CD4-positive, alpha-beta T cell (primary cell): ENCODE measurements at regions not wholly inside any gene's neighbourhood (a gene's known extent, or its start where the extent isn't known, plus 50 kb on each side); places are given as distances from the start of the nearest gene placed in this dataset.

ENCODE experiments used
- ATAC-seq: fragments of 200-7000 bp; cut with Tn5 transposase; one replicate; pipeline ENCODE4 v1.10.0; 2022; ENCODE audit warnings: mild to moderate bottlenecking; ENCODE audit not compliant: poor library complexity
- CTCF ChIA-PET: fragments of 350-600 bp; sonication (Branson Sonifier 250); formaldehyde crosslinking; loops from one replicate; lab custom pipeline; 2021; ENCODE audit warnings: antibody characterized with exemption, inconsistent platforms; lab: Charles Lee
- POLR2A ChIA-PET: fragments of 350-600 bp; sonication (Branson Sonifier 250); formaldehyde crosslinking; loops from one replicate; lab custom pipeline; 2021; ENCODE audit warnings: antibody characterized with exemption, inconsistent platforms; lab: Charles Lee
- DNase-seq, 14 experiments: peaks; one replicate each; pipeline ENCODE4 v3.0.0-alpha.2; 2013 to 2020; ENCODE audit warnings: mixed read lengths in 2 of 14
- H3K27ac ChIP-seq, 2 donors: one replicate each; pipeline versions ENCODE4 v1.5.1 to v1.7.0; 2013; ENCODE audit warnings: low read length in 2 of 2, low read depth in 1 of 2, mild to moderate bottlenecking in 1 of 2
- H3K27me3 ChIP-seq, 2 experiments: 1 replicate in 1 of 2; 2 replicates in 1 of 2; pipeline versions ENCODE4 v1.6.1 to v1.7.0; 2013; ENCODE audit warnings: low read length in 2 of 2, control low read depth in 1 of 2, mild to moderate bottlenecking in 1 of 2, moderate library complexity in 1 of 2; ENCODE audit not compliant: insufficient read depth in 2 of 2, control insufficient read depth in 1 of 2
- H3K36me3 ChIP-seq: one replicate; pipeline ENCODE4 v1.6.1; 2013; ENCODE audit warnings: low read length, control low read depth; ENCODE audit not compliant: insufficient read depth
- H3K4me1 ChIP-seq: one replicate; pipeline ENCODE4 v1.6.1; 2013; ENCODE audit warnings: low read length, control low read depth; ENCODE audit not compliant: insufficient read depth
- H3K4me3 ChIP-seq: one replicate; pipeline ENCODE4 v1.5.1; 2013; ENCODE audit warnings: mild to moderate bottlenecking, low read length, moderate library complexity
- H3K9me3 ChIP-seq, 2 experiments: 1 replicate in 1 of 2; 2 replicates in 1 of 2; pipeline versions ENCODE4 v1.6.1 to v1.7.0; 2013; ENCODE audit warnings: low read length in 2 of 2, mild to moderate bottlenecking in 2 of 2, control low read depth in 1 of 2, moderate library complexity in 1 of 2; ENCODE audit not compliant: control insufficient read depth in 1 of 2, insufficient read depth in 1 of 2
- H3K27ac Mint-ChIP-seq: one replicate; pipeline ENCODE4 v1.8.0; 2020; ENCODE audit warnings: mixed read lengths
- H3K27me3 Mint-ChIP-seq: one replicate; pipeline ENCODE4 v1.8.0; 2021; ENCODE audit warnings: mixed read lengths
- H3K36me3 Mint-ChIP-seq: one replicate; pipeline ENCODE4 v1.8.0; 2021; ENCODE audit warnings: low read depth, mixed read lengths
- H3K4me1 Mint-ChIP-seq: one replicate; pipeline ENCODE4 v1.8.0; 2021; ENCODE audit warnings: low read depth, mixed read lengths
- H3K4me3 Mint-ChIP-seq: one replicate; pipeline ENCODE4 v1.8.0; 2020; ENCODE audit warnings: mild to moderate bottlenecking, mixed read lengths
- H3K9me3 Mint-ChIP-seq: one replicate; pipeline ENCODE4 v1.8.0; 2020; ENCODE audit warnings: mixed read lengths
- CTCF ChIP-seq: fragments of 200-600 bp; IDR thresholded peaks from one replicate; pipeline ENCODE4 v1.8.0; 2022; ENCODE audit warnings: antibody characterized with exemption, mild to moderate bottlenecking
- intact Hi-C, 2 experiments: fragments of 100-400 bp; cut with DNase I in 1 of 2; cut with micrococcal nuclease in 1 of 2; formaldehyde crosslinking; loops; one replicate each; pipeline versions ENCODE4 v1.15.1 to v1.9.0; 2023 to 2025; cut with DNase I, micrococcal nuclease

GRCh38 chr21:31530364-31530763 is 129.1 kb upstream of the SOD1 start:
- Histone ChIP-seq H3K27ac (no peak overlapping the region), H3K4me3 (no peak overlapping the region), H3K4me1 (peaks cover 4% of the 10 kb centered on the region), H3K36me3 (no peaks in the 10 kb centered on the region), H3K9me3 (no peaks in the 10 kb centered on the region), H3K27me3 (no peaks in the 10 kb centered on the region)
- no peak for DNase-seq
- Mint-ChIP-seq H3K4me3 (no peak overlapping the region), H3K27me3 (no peaks in the 10 kb centered on the region), H3K27ac (no peak overlapping the region), H3K9me3 (no peaks in the 10 kb centered on the region), H3K36me3 (no peaks in the 10 kb centered on the region), H3K4me1 (peaks cover 10% of the 10 kb centered on the region)
- TF ChIP-seq CTCF, result no peak
- ATAC-seq, result no peak
- intact Hi-C loops, result no loop called here
- ChIA-PET POLR2A (interaction anchor here (1.2 kb wide), 1 partner anchor 29 kb away, joined by 3 read pairs; no protein-coding TSS in a partner anchor), CTCF (no interaction called here)

- no peak for ATAC-seq
- Mint-ChIP-seq H3K27ac (no peak overlapping the region), H3K9me3 (no peaks in the 10 kb centered on the region), H3K27me3 (no peaks in the 10 kb centered on the region), H3K4me3 (no peak overlapping the region), H3K4me1 (peaks cover 10% of the 10 kb centered on the region), H3K36me3 (no peaks in the 10 kb centered on the region)
- POLR2A ChIA-PET, result no interaction called here
- Histone ChIP-seq H3K4me3 (no peak overlapping the region), H3K27me3 (no peaks in the 10 kb centered on the region), H3K9me3 (no peaks in the 10 kb centered on the region), H3K27ac (no peak overlapping the region), H3K36me3 (no peaks in the 10 kb centered on the region), H3K4me1 (peaks cover 4% of the 10 kb centered on the region)
- intact Hi-C loops, result no loop called here
- no peak for DNase-seq
- TF ChIP-seq CTCF, result no peak
- CTCF ChIA-PET, result no interaction called here
These were observed 130.1 kb upstream of the SOD1 start for GRCh38 chr21:31529406-31529805.

GRCh38 chr21:31526040-31526439 is 133.5 kb upstream of the SOD1 start:
- POLR2A ChIA-PET, result no interaction called here
- no peak overlapping the region for H3K27ac Mint-ChIP-seq
- TF ChIP-seq CTCF, result no peak

More at GRCh38 chr21:31526040-31526439, 133.5 kb upstream of the SOD1 start:
- Histone ChIP-seq H3K9me3 (no peaks in the 10 kb centered on the region), H3K4me3 (no peak overlapping the region), H3K27me3 (no peaks in the 10 kb centered on the region), H3K27ac (no peak overlapping the region), H3K4me1 (peaks cover 4% of the 10 kb centered on the region), H3K36me3 (no peaks in the 10 kb centered on the region)
- Mint-ChIP-seq H3K9me3 (no peaks in the 10 kb centered on the region), H3K27me3 (no peaks in the 10 kb centered on the region), H3K4me3 (no peak overlapping the region), H3K36me3 (no peaks in the 10 kb centered on the region), H3K4me1 (peaks cover 10% of the 10 kb centered on the region)
- CTCF ChIA-PET, result no interaction called here
- ATAC-seq (no peak), DNase-seq (no peak)
- intact Hi-C loops, result no loop called here
